ENCODE measurements at regions not wholly inside any gene's neighbourhood (a gene's known extent, or its start where the extent isn't known, plus 50 kb on each side); places are given as distances from the start of the nearest gene placed in this dataset.

- no peak for DNase-seq (ENCODE audit: low read depth in 4 of 4, low spot score in 3 of 4)
Measured at GRCh38 chr5:109917154-109917546, 227.4 kb downstream of the MAN2A1 start.

- no peak for DNase-seq (ENCODE audit: low read depth in 4 of 4, low spot score in 3 of 4)
Measured at GRCh38 chr5:109917966-109918365, 228.2 kb downstream of the MAN2A1 start.

GRCh38 chr5:109920736-109921135 lies 231.0 kb downstream of the MAN2A1 start:
- no peak for DNase-seq (ENCODE audit: low read depth in 4 of 4, low spot score in 3 of 4)

GRCh38 chr5:109921735-109922380 lies 232.1 kb downstream of the MAN2A1 start:
- DNase-seq (ENCODE audit: low read depth in 4 of 4, low spot score in 3 of 4), result no peak

- no peak for DNase-seq (ENCODE audit: low read depth in 4 of 4, low spot score in 3 of 4)
Measured at GRCh38 chr5:109922381-109922995, 232.8 kb downstream of the MAN2A1 start.

- DNase-seq (ENCODE audit: low read depth in 4 of 4, low spot score in 3 of 4), result no peak
Measured at GRCh38 chr5:109923205-109923604, 233.5 kb downstream of the MAN2A1 start.

GRCh38 chr5:109924237-109925107 lies 234.7 kb downstream of the MAN2A1 start:
- no peak for DNase-seq (ENCODE audit: low read depth in 4 of 4, low spot score in 3 of 4)

GRCh38 chr5:109927639-109928038 lies 237.9 kb downstream of the MAN2A1 start:
- DNase-seq (ENCODE audit: low read depth in 4 of 4, low spot score in 3 of 4), result no peak

GRCh38 chr5:109928046-109928445 lies 238.3 kb downstream of the MAN2A1 start:
- no peak for DNase-seq (ENCODE audit: low read depth in 4 of 4, low spot score in 3 of 4)

GRCh38 chr5:109928811-109929210 lies 239.1 kb downstream of the MAN2A1 start:
- DNase-seq (ENCODE audit: low read depth in 4 of 4, low spot score in 3 of 4), result no peak

GRCh38 chr5:109929376-109929775 lies 239.6 kb downstream of the MAN2A1 start:
- no peak for DNase-seq (ENCODE audit: low read depth in 4 of 4, low spot score in 3 of 4)

- no peak for DNase-seq (ENCODE audit: low read depth in 4 of 4, low spot score in 3 of 4)
Measured at GRCh38 chr5:109929911-109930310, 240.2 kb downstream of the MAN2A1 start.

GRCh38 chr5:109931049-109931780 lies 241.5 kb downstream of the MAN2A1 start:
- no peak for DNase-seq (ENCODE audit: low read depth in 4 of 4, low spot score in 3 of 4)

- DNase-seq (ENCODE audit: low read depth in 4 of 4, low spot score in 3 of 4), result no peak
Measured at GRCh38 chr5:109935833-109936490, 246.2 kb downstream of the MAN2A1 start.

- DNase-seq (ENCODE audit: low read depth in 4 of 4, low spot score in 3 of 4), result no peak
Measured at GRCh38 chr5:109936996-109937395, 247.3 kb downstream of the MAN2A1 start.

- DNase-seq (ENCODE audit: low read depth in 4 of 4, low spot score in 3 of 4), result no peak
Measured at GRCh38 chr5:109937951-109938350, 248.2 kb downstream of the MAN2A1 start.

- DNase-seq (ENCODE audit: low read depth in 4 of 4, low spot score in 3 of 4), result no peak
Measured at GRCh38 chr5:109938453-109938852, 248.7 kb downstream of the MAN2A1 start.

- no peak for DNase-seq (ENCODE audit: low read depth in 4 of 4, low spot score in 3 of 4)
Measured at GRCh38 chr5:109939116-109939682, 249.5 kb downstream of the MAN2A1 start.

- no peak for DNase-seq (ENCODE audit: low read depth in 4 of 4, low spot score in 3 of 4)
Measured at GRCh38 chr5:109942646-109943045, 252.9 kb downstream of the MAN2A1 start.

GRCh38 chr5:109943701-109944235 lies 254.0 kb downstream of the MAN2A1 start:
- no peak for DNase-seq (ENCODE audit: low read depth in 4 of 4, low spot score in 3 of 4)

All from right renal pelvis (tissue), 4 donors.